WI38 (cell line): ENCODE measurements at regions not wholly inside any gene's neighbourhood (a gene's known extent, or its start where the extent isn't known, plus 50 kb on each side); places are given as distances from the start of the nearest gene placed in this dataset.

Source experiments
- H3K4me3 ChIP-seq: 2 replicates; pipeline ENCODE4 v1.5.1; 2011; ENCODE audit warnings: low read depth, mild to moderate bottlenecking, control low read depth, low read length
- CTCF ChIP-seq: IDR thresholded peaks from 2 replicates; pipeline ENCODE4 v1.5.1; 2012; ENCODE audit warnings: low read depth, mild to moderate bottlenecking, control low read depth, low read length

- no peak overlapping the region for H3K4me3 ChIP-seq
- TF ChIP-seq CTCF, result no peak
Measured at GRCh38 chr11:8333811-8334401, 70.2 kb upstream of the LMO1 start.

GRCh38 chr11:8333376-8333775, 69.7 kb upstream of the LMO1 start:
- no peak for TF ChIP-seq CTCF

GRCh38 chr11:8332891-8333290, 69.2 kb upstream of the LMO1 start:
- TF ChIP-seq CTCF, result no peak
- H3K4me3 ChIP-seq, result no peak overlapping the region

More at GRCh38 chr11:8333376-8333775, 69.7 kb upstream of the LMO1 start:
- H3K4me3 ChIP-seq, result no peak overlapping the region

- no peak overlapping the region for H3K4me3 ChIP-seq
- TF ChIP-seq CTCF, result no peak
Measured at GRCh38 chr11:8332196-8332595, 68.5 kb upstream of the LMO1 start.

- TF ChIP-seq CTCF, result no peak
- no peak overlapping the region for H3K4me3 ChIP-seq
Measured at GRCh38 chr11:8331767-8332166, 68.1 kb upstream of the LMO1 start.

GRCh38 chr11:8330896-8331295, 67.2 kb upstream of the LMO1 start:
- H3K4me3 ChIP-seq, result no peak overlapping the region

GRCh38 chr11:8330404-8330803, 66.7 kb upstream of the LMO1 start:
- TF ChIP-seq CTCF, result no peak
- H3K4me3 ChIP-seq, result no peak overlapping the region

More at GRCh38 chr11:8330896-8331295, 67.2 kb upstream of the LMO1 start:
- no peak for TF ChIP-seq CTCF
